NB4 (cell line): ENCODE measurements at regions not wholly inside any gene's neighbourhood (a gene's known extent, or its start where the extent isn't known, plus 50 kb on each side); places are given as distances from the start of the nearest gene placed in this dataset.

Source experiments
- TF ChIP-seq, protein P1 (sequence below): IDR thresholded peaks from one replicate; pipeline ENCODE4 v1.5.1; 2012; ENCODE audit warnings: low read depth, low read length
- TF ChIP-seq, protein P2 (sequence below): IDR thresholded peaks from 2 replicates; pipeline ENCODE4 v1.6.1; 2011; ENCODE audit warnings: low read depth, low read length

DNA sequence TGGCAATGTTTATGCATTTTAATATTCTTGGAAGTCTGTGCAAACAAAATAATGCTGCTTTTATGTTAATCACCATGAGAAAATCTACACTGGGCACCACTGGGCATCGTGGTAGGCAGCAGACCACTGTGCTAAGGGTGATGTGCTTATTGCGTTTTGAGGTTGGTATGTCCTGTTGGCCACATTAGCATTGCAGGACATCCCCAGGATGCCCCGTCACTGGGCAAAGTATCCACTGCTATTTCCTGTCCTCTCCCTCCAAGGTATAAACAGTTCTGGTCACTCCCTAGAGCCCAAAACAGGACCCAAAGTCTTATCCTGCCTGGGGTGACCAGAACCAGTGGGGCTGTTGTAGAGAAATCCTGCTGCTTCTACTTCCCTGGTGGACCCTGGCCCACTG is 284.2 kb upstream of the ROPN1 start:
- TF ChIP-seq, protein P1, sequence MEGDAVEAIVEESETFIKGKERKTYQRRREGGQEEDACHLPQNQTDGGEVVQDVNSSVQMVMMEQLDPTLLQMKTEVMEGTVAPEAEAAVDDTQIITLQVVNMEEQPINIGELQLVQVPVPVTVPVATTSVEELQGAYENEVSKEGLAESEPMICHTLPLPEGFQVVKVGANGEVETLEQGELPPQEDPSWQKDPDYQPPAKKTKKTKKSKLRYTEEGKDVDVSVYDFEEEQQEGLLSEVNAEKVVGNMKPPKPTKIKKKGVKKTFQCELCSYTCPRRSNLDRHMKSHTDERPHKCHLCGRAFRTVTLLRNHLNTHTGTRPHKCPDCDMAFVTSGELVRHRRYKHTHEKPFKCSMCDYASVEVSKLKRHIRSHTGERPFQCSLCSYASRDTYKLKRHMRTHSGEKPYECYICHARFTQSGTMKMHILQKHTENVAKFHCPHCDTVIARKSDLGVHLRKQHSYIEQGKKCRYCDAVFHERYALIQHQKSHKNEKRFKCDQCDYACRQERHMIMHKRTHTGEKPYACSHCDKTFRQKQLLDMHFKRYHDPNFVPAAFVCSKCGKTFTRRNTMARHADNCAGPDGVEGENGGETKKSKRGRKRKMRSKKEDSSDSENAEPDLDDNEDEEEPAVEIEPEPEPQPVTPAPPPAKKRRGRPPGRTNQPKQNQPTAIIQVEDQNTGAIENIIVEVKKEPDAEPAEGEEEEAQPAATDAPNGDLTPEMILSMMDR = no peak
- TF ChIP-seq, protein P2, sequence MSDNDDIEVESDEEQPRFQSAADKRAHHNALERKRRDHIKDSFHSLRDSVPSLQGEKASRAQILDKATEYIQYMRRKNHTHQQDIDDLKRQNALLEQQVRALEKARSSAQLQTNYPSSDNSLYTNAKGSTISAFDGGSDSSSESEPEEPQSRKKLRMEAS = no peak
